ENCODE measurements at regions not wholly inside any gene's neighbourhood (a gene's known extent, or its start where the extent isn't known, plus 50 kb on each side); places are given as distances from the start of the nearest gene placed in this dataset.

DNA sequence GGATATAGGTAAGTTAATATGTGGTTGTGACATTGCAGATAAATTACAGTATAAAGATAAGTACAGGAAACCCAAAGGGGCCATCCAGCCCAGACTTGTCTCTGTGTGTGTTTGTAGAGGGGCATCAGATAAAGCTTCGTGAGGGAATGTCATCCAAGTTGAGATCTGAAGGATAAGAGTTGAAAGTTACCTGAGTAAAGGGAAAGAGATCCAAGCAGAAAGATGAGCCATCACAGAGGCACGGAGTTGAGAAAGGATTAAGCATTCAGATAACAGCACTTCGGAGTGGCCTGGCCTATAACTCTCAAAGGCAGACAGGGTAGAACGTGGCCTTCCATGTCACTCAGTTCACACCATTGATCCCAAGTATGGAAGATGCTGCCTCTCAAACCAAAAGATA lies 749.1 kb downstream of the ADGRL2 start:
- no peaks in the 10 kb centered on the region for H3K4me1 Mint-ChIP-seq (ENCODE audit: low read depth)
- ChIA-PET CTCF (no interaction called here), POLR2A (no interaction called here)
- H3K4me3 Mint-ChIP-seq = no peak overlapping the region
- H3K27me3 Mint-ChIP-seq (ENCODE audit: low read depth) = no peaks in the 10 kb centered on the region
- no peak overlapping the region for H3K27ac Mint-ChIP-seq
- DNase-seq = no peak
- ATAC-seq = no peak
- H3K36me3 Mint-ChIP-seq (ENCODE audit: low read depth) = no peaks in the 10 kb centered on the region
- H3K9me3 Mint-ChIP-seq (ENCODE audit: insufficient read depth) = no peaks in the 10 kb centered on the region

DNA sequence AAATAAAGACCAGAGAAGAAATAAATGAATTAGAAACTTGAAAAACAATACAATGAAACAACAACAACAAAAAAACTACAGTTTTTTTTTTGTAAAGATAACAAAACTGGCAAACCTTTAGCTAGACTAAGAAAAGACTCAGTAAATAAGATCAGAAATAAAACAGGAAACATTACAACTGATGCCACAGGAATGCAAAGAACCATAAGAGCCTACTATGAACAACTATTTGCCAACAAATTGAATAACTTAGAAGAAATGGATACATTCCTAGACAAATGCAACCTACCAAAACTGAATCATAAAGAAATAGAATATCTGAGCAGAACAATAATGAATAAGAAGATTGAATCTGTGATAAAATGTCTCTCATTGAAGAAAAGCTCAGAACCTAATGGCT lies 742.0 kb downstream of the ADGRL2 start:
- Mint-ChIP-seq H3K36me3 (ENCODE audit: low read depth) (no peaks in the 10 kb centered on the region), H3K9me3 (ENCODE audit: insufficient read depth) (no peaks in the 10 kb centered on the region), H3K27ac (no peak overlapping the region), H3K4me1 (ENCODE audit: low read depth) (no peaks in the 10 kb centered on the region), H3K27me3 (ENCODE audit: low read depth) (no peaks in the 10 kb centered on the region), H3K4me3 (no peak overlapping the region)
- ChIA-PET POLR2A (no interaction called here), CTCF (no interaction called here)
- ATAC-seq (no peak), DNase-seq (no peak)

DNA sequence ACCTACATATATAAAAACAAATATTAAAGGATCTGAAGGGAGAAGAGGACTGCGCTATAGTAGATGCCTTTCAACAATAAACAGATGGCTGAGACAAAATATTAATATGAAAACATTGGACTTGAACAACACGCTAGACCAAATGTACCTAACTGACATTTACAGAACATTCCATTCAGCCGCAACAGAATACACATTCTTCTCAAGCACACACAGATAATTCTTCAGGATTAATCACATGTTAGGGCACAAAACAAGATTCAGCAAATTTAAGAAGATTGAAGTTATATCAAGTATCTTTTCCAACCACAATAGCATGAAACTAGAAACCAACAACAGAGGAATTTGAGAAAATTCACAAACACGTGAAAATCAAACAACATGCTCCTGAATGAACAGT lies 741.4 kb downstream of the ADGRL2 start:
- H3K4me1 Mint-ChIP-seq (ENCODE audit: low read depth) = no peaks in the 10 kb centered on the region
- H3K9me3 Mint-ChIP-seq (ENCODE audit: insufficient read depth) = no peaks in the 10 kb centered on the region
- ChIA-PET CTCF (no interaction called here), POLR2A (no interaction called here)
- no peaks in the 10 kb centered on the region for H3K27me3 Mint-ChIP-seq (ENCODE audit: low read depth)
- DNase-seq (no peak), ATAC-seq (no peak)
- H3K27ac Mint-ChIP-seq = no peak overlapping the region
- H3K36me3 Mint-ChIP-seq (ENCODE audit: low read depth) = no peaks in the 10 kb centered on the region
- no peak overlapping the region for H3K4me3 Mint-ChIP-seq

DNA sequence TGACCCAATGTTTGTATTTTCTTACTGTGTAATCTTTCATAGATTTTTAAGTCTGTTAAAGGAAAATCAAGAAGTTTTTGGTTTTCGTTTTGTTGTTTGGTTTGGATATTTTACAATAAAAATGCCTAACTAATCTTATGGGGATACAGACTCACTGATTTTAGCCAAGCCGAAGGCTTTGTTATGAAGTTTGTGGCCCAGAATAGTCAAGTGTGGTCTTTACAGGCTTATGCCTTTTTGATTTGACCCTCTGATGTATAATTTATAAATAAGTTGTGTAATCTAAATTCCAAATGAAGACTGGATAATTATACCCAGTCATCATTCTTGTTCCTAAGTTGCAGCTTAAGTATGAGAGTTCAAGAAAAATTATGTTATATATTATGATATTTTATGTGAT lies 739.3 kb downstream of the ADGRL2 start:
- Mint-ChIP-seq H3K36me3 (ENCODE audit: low read depth) (no peaks in the 10 kb centered on the region), H3K27me3 (ENCODE audit: low read depth) (no peaks in the 10 kb centered on the region), H3K27ac (no peak overlapping the region), H3K4me3 (no peak overlapping the region), H3K4me1 (ENCODE audit: low read depth) (no peaks in the 10 kb centered on the region), H3K9me3 (ENCODE audit: insufficient read depth) (no peaks in the 10 kb centered on the region)
- no peak for ATAC-seq
- DNase-seq = no peak
- POLR2A ChIA-PET = no interaction called here
- CTCF ChIA-PET = no interaction called here

DNA sequence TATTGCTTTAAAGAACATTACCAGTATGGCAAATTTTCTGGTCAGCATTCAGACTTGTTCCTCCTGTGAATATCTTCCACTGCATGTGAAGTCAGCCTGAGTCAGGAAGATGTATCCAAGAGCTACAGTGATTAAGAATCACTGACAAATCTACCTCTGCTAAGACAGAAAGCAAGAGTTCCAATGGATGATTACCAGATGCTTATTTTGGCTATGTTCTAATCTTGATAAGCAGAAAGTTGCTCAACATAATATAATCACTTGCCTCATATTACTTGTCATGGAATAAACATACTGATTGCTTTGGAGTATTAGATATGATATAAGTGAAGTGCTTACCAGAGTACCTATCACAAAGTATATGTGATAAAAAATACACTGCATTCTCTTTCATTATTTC lies 738.1 kb downstream of the ADGRL2 start:
- Mint-ChIP-seq H3K4me3 (no peak overlapping the region), H3K27me3 (ENCODE audit: low read depth) (no peaks in the 10 kb centered on the region), H3K4me1 (ENCODE audit: low read depth) (no peaks in the 10 kb centered on the region), H3K27ac (no peak overlapping the region), H3K36me3 (ENCODE audit: low read depth) (no peaks in the 10 kb centered on the region), H3K9me3 (ENCODE audit: insufficient read depth) (no peaks in the 10 kb centered on the region)
- DNase-seq (no peak), ATAC-seq (no peak)
- ChIA-PET CTCF (no interaction called here), POLR2A (no interaction called here)

DNA sequence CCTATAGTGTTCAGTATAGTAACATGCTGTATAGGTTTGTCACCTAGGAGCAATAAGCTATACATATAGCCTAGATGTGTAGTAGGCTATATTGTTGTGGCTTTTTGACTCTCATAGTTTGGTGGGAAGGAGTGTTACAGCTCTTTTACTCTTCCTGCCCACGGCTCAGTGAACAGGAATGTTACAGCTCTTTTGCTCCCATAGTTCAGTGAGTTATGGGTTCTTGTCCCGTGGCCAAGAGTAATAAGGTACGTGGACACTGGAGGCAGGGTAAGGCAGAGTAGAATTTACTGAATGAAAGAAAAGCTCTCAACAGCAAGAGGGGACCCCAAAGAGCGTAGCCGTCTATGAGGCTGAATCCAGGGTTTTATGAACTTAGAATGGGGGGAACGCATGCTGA lies 734.3 kb downstream of the ADGRL2 start:
- no peak overlapping the region for H3K27ac Mint-ChIP-seq
- no peak for DNase-seq
- no peaks in the 10 kb centered on the region for H3K9me3 Mint-ChIP-seq (ENCODE audit: insufficient read depth)
- H3K36me3 Mint-ChIP-seq (ENCODE audit: low read depth) = no peaks in the 10 kb centered on the region
- CTCF ChIA-PET = no interaction called here
- POLR2A ChIA-PET = no interaction called here
- H3K4me3 Mint-ChIP-seq = no peak overlapping the region
- no peak for ATAC-seq
- no peaks in the 10 kb centered on the region for H3K4me1 Mint-ChIP-seq (ENCODE audit: low read depth)
- H3K27me3 Mint-ChIP-seq (ENCODE audit: low read depth) = no peaks in the 10 kb centered on the region

DNA sequence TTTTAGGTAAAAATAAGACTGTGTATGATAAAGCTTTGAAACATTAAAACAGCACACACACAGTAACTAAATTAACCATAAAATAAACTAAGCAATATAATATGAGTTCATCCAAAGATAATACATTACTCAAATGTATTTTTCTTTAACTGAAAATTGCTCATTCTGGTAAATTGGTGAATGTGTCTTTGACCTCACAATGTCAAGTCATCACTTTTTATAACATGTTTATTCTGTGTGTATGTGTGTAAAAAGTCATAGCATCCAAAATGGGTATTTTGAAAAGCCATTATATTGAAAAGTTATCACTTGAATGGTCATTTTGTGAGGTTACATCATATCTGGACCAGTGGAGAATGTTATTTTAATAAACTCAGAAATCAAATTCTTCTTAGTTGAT lies 724.6 kb downstream of the ADGRL2 start:
- Mint-ChIP-seq H3K27me3 (ENCODE audit: low read depth) (no peaks in the 10 kb centered on the region), H3K36me3 (ENCODE audit: low read depth) (no peaks in the 10 kb centered on the region)

DNA sequence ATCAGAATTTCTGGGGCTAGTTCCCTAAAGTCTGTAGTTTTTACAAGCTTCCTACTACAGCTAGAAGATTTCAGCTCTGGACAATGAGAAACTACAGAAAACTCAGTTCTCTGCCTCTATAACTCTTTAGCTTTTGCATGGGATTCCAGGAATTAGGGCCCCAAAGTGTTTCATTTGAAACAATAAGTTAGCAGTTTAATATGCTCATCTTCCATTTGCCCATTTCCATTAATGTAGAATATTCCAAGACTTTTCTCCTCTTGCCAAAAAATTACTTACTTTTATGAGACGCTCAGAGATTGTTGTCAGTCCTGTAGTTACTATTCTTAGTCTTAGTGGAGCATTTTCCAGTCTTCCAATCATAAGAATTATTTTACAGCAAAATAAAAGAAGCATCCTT lies 719.9 kb downstream of the ADGRL2 start:
- ATAC-seq = no peak
- Mint-ChIP-seq H3K4me1 (ENCODE audit: low read depth) (no peaks in the 10 kb centered on the region), H3K4me3 (no peak overlapping the region), H3K27me3 (ENCODE audit: low read depth) (no peaks in the 10 kb centered on the region), H3K9me3 (ENCODE audit: insufficient read depth) (no peaks in the 10 kb centered on the region), H3K27ac (no peak overlapping the region), H3K36me3 (ENCODE audit: low read depth) (no peaks in the 10 kb centered on the region)
- no peak for DNase-seq
- CTCF ChIA-PET = no interaction called here
- POLR2A ChIA-PET = no interaction called here

More for the DNA sequence above, 724.6 kb downstream of the ADGRL2 start:
- Mint-ChIP-seq H3K27ac (no peak overlapping the region), H3K4me3 (no peak overlapping the region), H3K9me3 (ENCODE audit: insufficient read depth) (no peaks in the 10 kb centered on the region), H3K4me1 (ENCODE audit: low read depth) (no peaks in the 10 kb centered on the region)
- ATAC-seq (no peak), DNase-seq (no peak)
- POLR2A ChIA-PET = no interaction called here
- CTCF ChIA-PET = no interaction called here

DNA sequence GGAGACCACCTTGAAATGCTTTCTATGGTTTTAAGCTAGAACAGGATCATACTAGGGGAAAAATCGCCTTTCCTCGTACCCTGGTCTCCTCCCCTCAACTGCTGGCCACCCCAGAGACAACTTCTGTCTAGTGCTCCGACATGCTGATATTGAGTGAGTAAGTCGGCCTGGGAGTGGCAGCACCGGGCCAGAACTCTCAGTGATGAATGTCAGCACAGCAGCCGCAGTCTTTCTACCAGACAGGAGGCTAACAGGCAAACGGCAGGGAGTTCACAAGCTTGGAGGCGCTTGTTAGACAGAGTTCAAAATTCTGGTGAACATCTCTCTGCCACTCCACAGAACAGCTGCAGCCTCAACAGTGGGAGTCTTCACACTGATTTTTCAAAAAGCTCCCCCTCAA lies 716.9 kb downstream of the ADGRL2 start:
- no peaks in the 10 kb centered on the region for H3K27me3 Mint-ChIP-seq (ENCODE audit: low read depth)
- CTCF ChIA-PET = no interaction called here
- ATAC-seq (no peak), DNase-seq (no peak)
- H3K27ac Mint-ChIP-seq = no peak overlapping the region
- no peak overlapping the region for H3K4me3 Mint-ChIP-seq
- no peaks in the 10 kb centered on the region for H3K36me3 Mint-ChIP-seq (ENCODE audit: low read depth)
- no peaks in the 10 kb centered on the region for H3K4me1 Mint-ChIP-seq (ENCODE audit: low read depth)
- no peaks in the 10 kb centered on the region for H3K9me3 Mint-ChIP-seq (ENCODE audit: insufficient read depth)
- POLR2A ChIA-PET = no interaction called here

DNA sequence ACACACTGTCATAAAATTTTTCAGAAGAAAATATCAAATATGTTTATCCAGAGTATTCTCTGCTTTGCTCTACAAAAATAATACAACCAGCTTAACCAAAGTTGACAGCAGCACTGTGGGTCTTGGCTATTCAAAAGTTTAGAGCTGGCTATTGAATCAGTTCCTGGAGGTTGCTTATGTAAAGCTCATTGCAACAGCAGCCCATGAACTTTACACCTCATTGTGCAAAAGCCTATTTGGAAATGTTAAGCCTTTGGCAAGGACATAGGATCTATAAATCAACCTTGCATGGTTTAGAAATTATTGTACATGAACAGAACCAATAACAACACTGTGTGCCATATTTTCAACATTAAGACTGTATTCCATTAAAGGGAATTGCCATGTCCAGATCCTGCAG lies 714.9 kb downstream of the ADGRL2 start:
- no peaks in the 10 kb centered on the region for H3K27me3 Mint-ChIP-seq (ENCODE audit: low read depth)
- no peaks in the 10 kb centered on the region for H3K9me3 Mint-ChIP-seq (ENCODE audit: insufficient read depth)
- no peak for DNase-seq
- no peak overlapping the region for H3K27ac Mint-ChIP-seq
- ChIA-PET POLR2A (no interaction called here), CTCF (no interaction called here)
- no peak for ATAC-seq
- H3K36me3 Mint-ChIP-seq (ENCODE audit: low read depth) = no peaks in the 10 kb centered on the region
- no peaks in the 10 kb centered on the region for H3K4me1 Mint-ChIP-seq (ENCODE audit: low read depth)
- H3K4me3 Mint-ChIP-seq = no peak overlapping the region

DNA sequence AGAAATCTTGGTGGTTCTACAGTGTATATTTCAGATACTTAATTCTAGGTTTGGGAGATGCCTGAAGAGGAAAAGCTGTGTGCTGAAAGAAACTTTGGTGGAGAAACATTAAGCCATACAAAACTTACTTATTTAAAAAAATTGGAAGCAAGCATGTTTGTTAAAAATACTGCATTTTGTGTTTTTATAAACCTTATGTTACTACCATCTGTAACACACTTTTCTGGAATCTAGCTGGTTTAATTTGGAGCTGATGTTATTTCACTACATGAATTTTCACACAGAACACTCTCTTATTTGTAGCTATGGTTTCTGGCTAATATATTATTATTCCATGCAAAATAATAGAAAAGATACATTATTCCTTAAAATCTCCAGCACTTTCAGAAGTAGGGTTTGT lies 710.7 kb downstream of the ADGRL2 start:
- no peak overlapping the region for H3K4me3 Mint-ChIP-seq
- no peak overlapping the region for H3K27ac Mint-ChIP-seq

DNA sequence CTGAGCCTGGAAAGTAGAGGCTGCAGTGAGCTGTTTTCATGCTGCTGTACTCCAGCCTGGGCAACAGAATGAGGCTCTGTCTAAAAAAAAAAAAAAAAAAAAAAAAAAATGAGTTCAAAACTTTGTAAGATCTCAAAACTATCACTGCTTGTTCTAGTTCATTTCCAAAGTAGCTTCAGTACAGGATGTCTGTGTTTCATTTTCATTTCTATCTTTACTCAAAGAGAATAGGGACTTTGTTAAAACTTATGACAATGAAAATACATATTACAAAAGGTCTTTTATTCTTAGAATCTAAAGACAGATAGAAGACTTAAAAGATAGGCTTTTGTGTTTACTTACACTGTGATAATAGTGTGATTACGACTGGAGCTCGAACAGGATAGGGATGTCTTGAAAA lies 709.7 kb downstream of the ADGRL2 start:
- H3K27ac Mint-ChIP-seq = no peak overlapping the region
- H3K27me3 Mint-ChIP-seq (ENCODE audit: low read depth) = no peaks in the 10 kb centered on the region
- no peak overlapping the region for H3K4me3 Mint-ChIP-seq
- H3K36me3 Mint-ChIP-seq (ENCODE audit: low read depth) = no peaks in the 10 kb centered on the region
- DNase-seq (no peak), ATAC-seq (no peak)
- ChIA-PET CTCF (no interaction called here), POLR2A (no interaction called here)
- no peaks in the 10 kb centered on the region for H3K4me1 Mint-ChIP-seq (ENCODE audit: low read depth)
- no peaks in the 10 kb centered on the region for H3K9me3 Mint-ChIP-seq (ENCODE audit: insufficient read depth)

More for the DNA sequence above, 710.7 kb downstream of the ADGRL2 start:
- ChIA-PET POLR2A (no interaction called here), CTCF (no interaction called here)
- H3K36me3 Mint-ChIP-seq (ENCODE audit: low read depth) = no peaks in the 10 kb centered on the region
- DNase-seq = no peak
- H3K27me3 Mint-ChIP-seq (ENCODE audit: low read depth) = no peaks in the 10 kb centered on the region
- ATAC-seq = no peak
- no peaks in the 10 kb centered on the region for H3K9me3 Mint-ChIP-seq (ENCODE audit: insufficient read depth)
- no peaks in the 10 kb centered on the region for H3K4me1 Mint-ChIP-seq (ENCODE audit: low read depth)

DNA sequence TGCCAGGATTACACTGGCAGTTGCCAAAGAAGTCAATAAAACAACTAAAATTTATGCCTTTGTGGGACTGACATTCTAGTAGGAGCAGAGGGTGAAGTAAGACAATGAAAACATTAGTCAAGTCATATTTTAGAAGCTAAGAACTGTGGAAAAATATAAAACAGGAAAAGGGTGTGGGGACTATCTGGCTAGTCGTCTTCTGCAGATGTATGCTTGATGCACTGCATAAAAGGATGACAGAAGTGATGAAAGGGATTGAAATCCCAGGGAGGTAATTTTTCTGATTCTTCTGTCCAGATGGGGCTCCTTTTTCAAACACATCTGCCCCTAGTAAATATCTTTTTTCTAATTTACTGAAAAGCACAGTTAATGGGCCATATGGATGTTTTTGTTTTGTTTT lies 706.3 kb downstream of the ADGRL2 start:
- Mint-ChIP-seq H3K4me3 (no peak overlapping the region), H3K27me3 (ENCODE audit: low read depth) (no peaks in the 10 kb centered on the region), H3K4me1 (ENCODE audit: low read depth) (no peaks in the 10 kb centered on the region), H3K36me3 (ENCODE audit: low read depth) (no peaks in the 10 kb centered on the region), H3K9me3 (ENCODE audit: insufficient read depth) (no peaks in the 10 kb centered on the region), H3K27ac (no peak overlapping the region)
- CTCF ChIA-PET = no interaction called here
- DNase-seq (no peak), ATAC-seq (no peak)
- POLR2A ChIA-PET = no interaction called here

DNA sequence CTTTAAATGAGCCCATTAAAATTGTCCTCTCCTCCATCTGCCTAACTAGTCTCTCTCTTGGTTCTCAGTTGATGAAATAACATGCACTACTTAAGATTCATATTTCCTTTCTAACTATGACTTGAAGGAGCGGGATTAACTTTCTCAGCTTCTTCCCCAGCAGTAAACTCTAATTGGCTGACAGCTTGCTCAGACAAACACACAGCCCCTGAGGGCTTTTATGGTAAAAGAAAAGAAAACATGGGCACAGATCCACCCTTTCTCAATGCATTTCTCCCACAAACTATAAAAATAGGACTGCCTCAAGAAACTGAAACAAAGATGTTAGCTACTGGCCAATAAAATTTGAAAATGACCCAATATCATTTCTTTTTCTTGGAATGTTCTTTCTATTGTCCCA lies 703.1 kb downstream of the ADGRL2 start:
- DNase-seq (no peak), ATAC-seq (no peak)
- CTCF ChIA-PET = no interaction called here
- POLR2A ChIA-PET = no interaction called here
- H3K9me3 Mint-ChIP-seq (ENCODE audit: insufficient read depth) = no peaks in the 10 kb centered on the region
- no peaks in the 10 kb centered on the region for H3K4me1 Mint-ChIP-seq (ENCODE audit: low read depth)
- no peak overlapping the region for H3K27ac Mint-ChIP-seq
- H3K36me3 Mint-ChIP-seq (ENCODE audit: low read depth) = no peaks in the 10 kb centered on the region
- no peaks in the 10 kb centered on the region for H3K27me3 Mint-ChIP-seq (ENCODE audit: low read depth)
- no peak overlapping the region for H3K4me3 Mint-ChIP-seq

Data from activated CD8-positive, alpha-beta T cell treated with anti-CD3 and anti-CD28 coated beads, Interleukin-2, amount 10 ng/mL, durations not matched to agents 7 days and 5 days (primary cell).